GM12864 (cell line): ENCODE measurements at regions not wholly inside any gene's neighbourhood (a gene's known extent, or its start where the extent isn't known, plus 50 kb on each side); places are given as distances from the start of the nearest gene placed in this dataset.

Experiments used
- DNase-seq: peaks from one replicate; pipeline ENCODE4 v3.0.0-alpha.2; 2011; ENCODE audit warnings: low read depth
- H3K4me3 ChIP-seq: 2 replicates; pipeline ENCODE4 v1.5.1; 2011; ENCODE audit warnings: mild to moderate bottlenecking, low read depth, low read length, control low read depth
- CTCF ChIP-seq: IDR thresholded peaks from 2 replicates; pipeline ENCODE4 v1.5.1; 2011; ENCODE audit warnings: low read depth, mild to moderate bottlenecking, moderate library complexity, low read length, control low read depth, inconsistent platforms; ENCODE audit errors: missing control alignments

DNA sequence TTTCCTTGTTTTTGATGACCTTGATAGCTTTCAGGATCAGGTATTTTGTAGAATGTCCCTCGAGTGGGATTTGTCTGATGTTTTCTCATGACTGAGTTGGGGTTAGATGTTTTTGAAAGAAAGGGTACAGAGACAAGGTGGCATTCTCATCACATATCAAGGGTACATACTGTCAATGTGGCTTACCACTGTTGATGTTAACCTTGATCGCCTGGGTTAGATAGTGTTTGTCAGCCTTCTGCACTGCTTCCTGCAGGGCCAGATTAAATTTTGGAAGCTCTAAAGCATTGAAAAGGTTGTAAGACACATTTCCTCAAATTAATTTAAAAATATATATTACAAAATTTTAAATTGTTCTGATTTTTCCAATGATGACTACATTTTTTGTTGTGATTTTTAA, 287.4 kb upstream of the ACTBL2 start:
- no peak overlapping the region for H3K4me3 ChIP-seq
- no peak for TF ChIP-seq CTCF
- DNase-seq: no peak

- TF ChIP-seq CTCF: no peak
- DNase-seq: no peak
- H3K4me3 ChIP-seq: no peak overlapping the region
Measured at GRCh38 chr5:57768745-57769144, 286.1 kb upstream of the ACTBL2 start.

GRCh38 chr5:57764479-57765089, 282.0 kb upstream of the ACTBL2 start:
- TF ChIP-seq CTCF: no peak
- no peak overlapping the region for H3K4me3 ChIP-seq
- no peak for DNase-seq

DNA sequence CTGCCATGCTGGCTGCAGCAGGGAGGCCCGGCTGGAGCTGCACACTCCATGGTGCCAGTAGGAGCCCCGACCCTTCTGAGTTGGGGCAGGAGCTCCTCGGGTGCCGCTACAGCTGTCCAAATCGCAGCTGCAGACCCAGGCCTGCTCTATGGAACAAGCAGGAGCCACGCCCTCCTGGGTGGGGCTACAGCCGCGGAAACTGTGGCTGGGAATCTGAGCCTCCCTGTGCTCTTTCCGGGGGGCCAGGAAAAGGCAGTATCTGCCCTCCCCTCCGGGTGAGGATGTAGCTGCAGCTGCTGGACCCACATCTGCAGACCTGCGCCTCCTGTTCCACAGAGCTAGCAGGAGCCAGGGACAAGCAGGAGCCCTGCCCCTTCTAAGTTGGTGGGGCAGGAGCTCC, 278.9 kb upstream of the ACTBL2 start:
- no peak for TF ChIP-seq CTCF
- no peak overlapping the region for H3K4me3 ChIP-seq
- DNase-seq: no peak

DNA sequence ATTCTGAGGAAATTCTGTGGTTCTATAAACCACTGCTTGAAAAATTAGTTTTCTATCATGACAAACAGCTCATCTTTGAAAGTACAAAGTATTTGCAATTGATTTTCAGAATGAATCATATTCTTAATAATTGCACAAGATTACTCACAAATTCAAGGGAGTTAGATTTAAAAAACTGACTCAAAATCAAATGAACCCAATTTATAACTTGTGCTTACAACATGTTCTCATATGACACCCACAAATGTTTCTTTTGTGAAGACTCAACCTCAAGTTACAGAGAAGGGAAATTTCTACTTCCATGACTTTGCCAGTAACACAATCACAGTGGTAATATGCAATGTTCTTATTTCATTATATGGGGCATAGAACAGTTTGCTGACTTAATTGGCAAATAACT, 272.0 kb upstream of the ACTBL2 start:
- no peak for DNase-seq
- TF ChIP-seq CTCF: no peak
- H3K4me3 ChIP-seq: no peak overlapping the region

DNA sequence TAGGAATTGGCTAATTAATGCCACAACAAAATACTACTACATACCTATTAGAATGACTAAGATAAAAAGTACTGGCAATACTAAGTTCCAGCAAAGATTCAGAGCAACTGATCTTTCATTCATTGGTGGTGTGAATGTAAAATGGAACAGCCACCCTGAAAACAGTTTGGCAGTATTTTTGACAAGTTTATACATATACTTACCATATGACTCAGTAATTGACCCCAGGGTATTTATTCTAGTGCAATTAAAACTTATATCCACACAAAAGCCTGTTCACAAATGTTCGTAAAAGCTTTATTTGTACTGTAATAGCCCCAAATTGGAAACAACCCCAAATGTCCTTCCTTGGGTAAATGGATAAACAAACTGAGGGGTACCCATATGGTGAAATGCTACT, 270.8 kb upstream of the ACTBL2 start:
- DNase-seq: no peak
- no peak overlapping the region for H3K4me3 ChIP-seq
- no peak for TF ChIP-seq CTCF

DNA sequence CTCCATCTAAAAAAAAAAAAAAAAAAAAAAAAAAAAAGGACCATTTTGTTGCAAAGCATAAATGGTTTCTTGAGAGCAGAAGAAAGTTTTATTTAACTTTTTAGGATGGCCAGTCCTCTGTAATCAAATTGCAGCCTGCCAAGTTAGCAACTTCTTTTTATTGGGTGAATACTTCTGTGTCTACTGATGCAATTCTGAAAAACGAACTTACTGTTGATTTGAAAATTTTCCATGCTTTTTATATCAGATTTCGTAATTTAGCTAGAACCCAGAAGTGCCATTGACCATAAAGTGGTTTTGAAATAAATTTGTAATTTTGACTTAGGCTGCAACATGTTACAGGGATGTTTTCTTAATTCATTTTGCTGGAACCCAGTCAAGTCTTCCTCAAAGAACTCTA, 269.1 kb upstream of the ACTBL2 start:
- TF ChIP-seq CTCF: no peak
- no peak for DNase-seq
- H3K4me3 ChIP-seq: no peak overlapping the region
